HEK293T (cell line): ENCODE measurements at regions not wholly inside any gene's neighbourhood (a gene's known extent, or its start where the extent isn't known, plus 50 kb on each side); places are given as distances from the start of the nearest gene placed in this dataset.

ENCODE experiments used
- CTCF ChIA-PET: fragments of 350-600 bp; formaldehyde crosslinking; extraction: SDS; loops from one replicate; lab custom pipeline; 2021; ENCODE audit warnings: antibody characterized with exemption, inconsistent platforms; lab: Yijun Ruan, JAX
- POLR2A ChIA-PET: fragments of 350-600 bp; formaldehyde crosslinking; extraction: SDS; loops from one replicate; lab custom pipeline; 2020; ENCODE audit warnings: antibody characterized with exemption, inconsistent platforms; lab: Yijun Ruan, JAX
- DNase-seq: peaks from one replicate; pipeline ENCODE4 v3.0.0; 2012; ENCODE audit warnings: mixed read lengths; ENCODE audit errors: extremely low spot score
- ARNT ChIP-seq: fragments of 450-650 bp; IDR thresholded peaks from 2 replicates; pipeline ENCODE4 v1.6.1; 2017; ENCODE audit warnings: mild to moderate bottlenecking
- BHLHE40 ChIP-seq: fragments of 450-650 bp; IDR thresholded peaks from 2 replicates; pipeline ENCODE4 v1.6.1; 2016; ENCODE audit warnings: mild to moderate bottlenecking, moderate library complexity, borderline replicate concordance
- CTBP1 ChIP-seq: fragments of 450-650 bp; IDR thresholded peaks from 2 replicates; pipeline ENCODE4 v1.6.1; 2016; ENCODE audit warnings: borderline replicate concordance
- ELF4 ChIP-seq: fragments of 450-650 bp; IDR thresholded peaks from 2 replicates; pipeline ENCODE4 v1.6.1; 2017; ENCODE audit warnings: antibody characterized with exemption
- FOXA1 ChIP-seq: fragments of 450-650 bp; IDR thresholded peaks from 2 replicates; pipeline ENCODE4 v1.6.1; 2016; ENCODE audit warnings: mild to moderate bottlenecking
- FOXK2 ChIP-seq: fragments of 450-650 bp; IDR thresholded peaks from 2 replicates; pipeline ENCODE4 v1.6.1; 2016; ENCODE audit warnings: mild to moderate bottlenecking
- FOXM1 ChIP-seq: fragments of 450-650 bp; IDR thresholded peaks from 2 replicates; pipeline ENCODE4 v1.6.1; 2017; ENCODE audit warnings: mild to moderate bottlenecking, borderline replicate concordance
- HDGF ChIP-seq: fragments of 450-650 bp; IDR thresholded peaks from 2 replicates; pipeline ENCODE4 v1.6.1; 2017; ENCODE audit warnings: antibody characterized with exemption, borderline replicate concordance
- L3MBTL2 ChIP-seq: fragments of 450-650 bp; conservative IDR thresholded peaks from 2 replicates; pipeline ENCODE4 v1.6.1; 2016; ENCODE audit warnings: mild to moderate bottlenecking
- LEF1 ChIP-seq: fragments of 450-650 bp; IDR thresholded peaks from 2 replicates; pipeline ENCODE4 v1.6.1; 2017; ENCODE audit warnings: mild to moderate bottlenecking, borderline replicate concordance
- NFRKB ChIP-seq: fragments of 450-650 bp; IDR thresholded peaks from 2 replicates; pipeline ENCODE4 v1.6.1; 2016; ENCODE audit warnings: mild to moderate bottlenecking, moderate library complexity
- SP1 ChIP-seq: fragments of 450-650 bp; IDR thresholded peaks from 2 replicates; pipeline ENCODE4 v1.6.1; 2017
- SUZ12 ChIP-seq: fragments of 450-650 bp; IDR thresholded peaks from 2 replicates; pipeline ENCODE4 v1.6.1; 2016; ENCODE audit warnings: mild to moderate bottlenecking
- TARDBP ChIP-seq: fragments of 450-650 bp; IDR thresholded peaks from 2 replicates; pipeline ENCODE4 v1.6.1; 2016
- ZNF384 ChIP-seq: fragments of 450-650 bp; IDR thresholded peaks from 2 replicates; pipeline ENCODE4 v1.6.1; 2016
- TF ChIP-seq, protein P1 (sequence below): fragments of 450-650 bp; IDR thresholded peaks from 2 replicates; pipeline ENCODE4 v1.6.1; 2016

DNA sequence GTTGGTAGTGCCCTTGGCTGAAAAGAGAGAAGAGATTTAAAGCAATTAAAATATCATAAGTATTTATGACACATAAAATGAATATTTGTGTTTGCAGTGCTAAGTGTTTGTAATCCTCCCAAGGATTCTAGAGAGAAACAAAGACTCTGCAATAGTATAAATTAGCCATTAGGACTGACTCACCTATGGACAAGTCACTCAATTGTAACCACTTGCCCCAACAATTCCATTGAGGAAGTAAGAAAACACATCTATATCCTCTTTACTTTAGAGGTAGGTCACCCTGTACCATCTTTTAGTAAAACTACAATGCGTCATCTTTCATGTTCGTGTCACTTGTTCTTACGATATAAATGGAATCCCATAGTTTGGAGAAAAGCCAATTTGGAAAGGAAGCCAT is 85.7 kb upstream of the INHBA start:
- no peak for DNase-seq
- CTCF ChIA-PET: no interaction called here
- TF ChIP-seq SUZ12: no peak
- TF ChIP-seq NFRKB: no peak
- no peak for TF ChIP-seq FOXK2
- TF ChIP-seq L3MBTL2: no peak
- no peak for TF ChIP-seq CTBP1
- no peak for TF ChIP-seq TARDBP
- TF ChIP-seq FOXA1: no peak
- no peak for TF ChIP-seq LEF1
- no peak for TF ChIP-seq BHLHE40
- no peak for TF ChIP-seq FOXM1
- no peak for TF ChIP-seq ELF4
- TF ChIP-seq ARNT: no peak
- TF ChIP-seq HDGF: no peak
- TF ChIP-seq ZNF384: no peak
- TF ChIP-seq, protein P1, sequence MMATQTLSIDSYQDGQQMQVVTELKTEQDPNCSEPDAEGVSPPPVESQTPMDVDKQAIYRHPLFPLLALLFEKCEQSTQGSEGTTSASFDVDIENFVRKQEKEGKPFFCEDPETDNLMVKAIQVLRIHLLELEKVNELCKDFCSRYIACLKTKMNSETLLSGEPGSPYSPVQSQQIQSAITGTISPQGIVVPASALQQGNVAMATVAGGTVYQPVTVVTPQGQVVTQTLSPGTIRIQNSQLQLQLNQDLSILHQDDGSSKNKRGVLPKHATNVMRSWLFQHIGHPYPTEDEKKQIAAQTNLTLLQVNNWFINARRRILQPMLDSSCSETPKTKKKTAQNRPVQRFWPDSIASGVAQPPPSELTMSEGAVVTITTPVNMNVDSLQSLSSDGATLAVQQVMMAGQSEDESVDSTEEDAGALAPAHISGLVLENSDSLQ: no peak
- TF ChIP-seq SP1: no peak
- POLR2A ChIA-PET: no interaction called here

DNA sequence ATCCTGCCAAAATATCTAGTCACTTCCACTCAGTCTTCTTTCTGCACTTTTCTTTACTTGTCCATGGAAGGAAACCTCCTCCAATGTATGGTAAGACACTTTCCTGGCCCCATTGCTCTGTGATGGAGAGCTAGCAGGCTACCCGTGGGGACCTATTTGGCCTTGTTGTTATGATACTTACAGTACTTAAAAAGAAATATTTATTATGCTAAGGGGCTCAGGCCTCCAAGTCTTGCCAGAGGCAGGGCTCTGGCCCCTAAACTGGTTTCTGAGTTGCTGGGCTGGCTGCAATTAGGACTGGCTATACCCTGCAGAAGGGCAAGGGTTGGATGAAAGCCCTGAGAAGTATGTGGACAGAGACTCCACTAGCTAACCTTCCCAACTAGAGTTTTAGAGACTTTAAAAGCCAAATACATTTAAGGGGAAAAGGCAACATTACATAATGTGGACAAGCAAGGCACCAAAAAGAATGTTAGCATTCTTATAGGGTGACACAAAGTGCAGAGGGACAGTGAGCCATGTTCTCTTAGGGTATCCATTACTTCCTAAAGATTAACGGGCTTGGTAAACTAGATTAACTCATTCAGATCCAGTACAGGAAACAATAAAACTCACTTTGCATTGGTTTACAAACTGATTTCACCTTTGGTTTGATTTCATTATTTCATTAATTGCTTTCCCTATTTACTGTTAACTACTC is 84.9 kb upstream of the INHBA start:
- CTCF ChIA-PET: no interaction called here
- POLR2A ChIA-PET: no interaction called here
- DNase-seq: no peak
- TF ChIP-seq ARNT: no peak
- TF ChIP-seq LEF1: no peak
- TF ChIP-seq, protein P1: no peak
- no peak for TF ChIP-seq L3MBTL2
- no peak for TF ChIP-seq CTBP1
- no peak for TF ChIP-seq BHLHE40
- no peak for TF ChIP-seq FOXA1
- TF ChIP-seq FOXM1: no peak
- TF ChIP-seq SP1: no peak

DNA sequence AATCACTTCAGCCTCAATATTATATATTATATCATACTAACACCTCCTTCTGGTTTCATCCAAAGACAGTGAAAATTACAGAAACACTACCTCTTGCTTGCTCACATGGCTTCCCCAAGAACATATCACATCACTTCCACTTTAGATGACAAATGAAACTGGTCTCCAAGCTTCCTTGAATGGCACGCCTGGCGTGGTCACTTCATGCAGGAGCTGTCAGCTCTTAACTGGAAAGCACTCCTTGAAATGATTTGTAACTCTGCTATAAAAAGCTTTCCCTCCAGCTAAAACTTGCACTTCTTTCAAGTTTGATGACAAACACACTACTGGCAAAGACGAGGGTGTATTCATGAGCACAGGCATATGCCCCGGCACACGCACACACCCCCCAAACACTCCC is 84.1 kb upstream of the INHBA start:
- CTCF ChIA-PET: interaction anchor here (0.7 kb wide), 1 partner anchor 76 kb away, joined by 3 read pairs; no protein-coding TSS in a partner anchor
- no peak for DNase-seq
- TF ChIP-seq CTBP1: no peak
- TF ChIP-seq HDGF: no peak
- no peak for TF ChIP-seq FOXK2
- no peak for TF ChIP-seq ELF4
- no peak for TF ChIP-seq NFRKB
- POLR2A ChIA-PET: no interaction called here

DNA sequence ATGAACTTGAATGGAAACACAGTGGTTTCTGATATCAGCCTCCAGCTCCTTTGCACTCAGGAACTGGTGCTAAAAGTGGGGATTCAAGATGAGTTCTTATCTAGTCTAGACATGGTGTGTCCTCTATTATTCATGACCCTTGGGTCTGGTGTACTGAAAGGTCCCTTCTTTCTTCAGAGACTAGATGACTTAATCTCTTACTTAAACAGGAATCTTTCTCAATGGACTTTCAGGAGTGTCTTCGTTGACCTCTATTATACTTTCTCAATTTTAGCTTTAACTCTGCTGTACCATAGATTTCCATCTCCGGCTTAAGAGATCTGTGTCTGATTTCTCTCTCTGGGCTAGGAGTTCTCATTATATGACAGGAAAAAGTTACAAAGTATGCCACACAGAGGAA is 83.5 kb upstream of the INHBA start:
- TF ChIP-seq HDGF (no peak), FOXA1 (no peak)
- POLR2A ChIA-PET: no interaction called here
- CTCF ChIA-PET: interaction anchor here (0.7 kb wide), 1 partner anchor 76 kb away, joined by 3 read pairs; no protein-coding TSS in a partner anchor
- no peak for DNase-seq

DNA sequence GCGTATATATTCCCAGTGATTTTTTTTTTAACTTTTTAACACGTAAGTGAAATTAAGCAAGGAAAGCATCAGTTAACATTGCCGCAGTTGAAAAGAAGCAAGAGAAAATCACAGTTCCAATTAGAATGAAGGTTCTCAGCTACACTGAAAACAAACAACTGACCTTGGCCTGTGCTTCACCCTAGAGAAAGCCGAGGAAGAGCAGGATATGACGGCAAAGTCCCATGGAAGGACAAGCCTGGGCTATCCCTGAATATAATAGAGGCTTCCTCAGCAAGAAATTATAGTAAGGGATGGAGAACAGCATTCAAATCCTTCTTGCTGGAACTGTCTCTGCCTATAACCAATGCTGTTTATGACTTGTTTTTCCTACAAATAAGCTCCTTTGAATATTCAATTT is 83.0 kb upstream of the INHBA start:
- DNase-seq: no peak
- ChIA-PET CTCF (no interaction called here), POLR2A (no interaction called here)
- TF ChIP-seq ELF4 (no peak), SUZ12 (no peak), FOXM1 (no peak), CTBP1 (no peak), NFRKB (no peak), ZNF384 (no peak), TARDBP (no peak), FOXK2 (no peak), BHLHE40 (no peak), SP1 (no peak), LEF1 (no peak), L3MBTL2 (no peak), ARNT (no peak), HDGF (no peak), FOXA1 (no peak)
- TF ChIP-seq, protein P1: no peak

DNA sequence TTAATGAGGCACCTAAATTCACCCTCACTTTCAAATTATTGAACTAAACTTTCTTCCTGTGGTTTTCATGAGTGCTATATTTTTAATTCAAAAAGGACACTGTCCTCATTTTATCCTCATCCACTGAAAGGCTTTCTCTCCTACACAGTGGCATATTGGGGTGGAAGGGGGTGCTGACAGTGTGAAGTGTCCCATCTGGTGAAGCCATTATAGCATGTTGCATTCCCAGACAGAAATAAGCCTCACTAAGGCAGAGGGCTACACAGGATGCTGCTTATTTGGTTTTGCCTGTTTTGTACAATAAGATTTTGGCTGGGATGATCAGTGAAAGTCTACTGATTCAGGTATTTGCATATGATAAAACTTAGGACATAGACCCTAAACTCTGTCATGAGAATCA is 82.4 kb upstream of the INHBA start:
- POLR2A ChIA-PET: no interaction called here
- CTCF ChIA-PET: no interaction called here
- TF ChIP-seq BHLHE40 (no peak), FOXK2 (no peak), SUZ12 (no peak), LEF1 (no peak), ELF4 (no peak), SP1 (no peak), ZNF384 (no peak), HDGF (no peak)
- no peak for DNase-seq
